GM23248 (cell line): ENCODE measurements at regions not wholly inside any gene's neighbourhood (a gene's known extent, or its start where the extent isn't known, plus 50 kb on each side); places are given as distances from the start of the nearest gene placed in this dataset.

Experiments used
- DNase-seq: peaks from one replicate; pipeline ENCODE4 v3.0.0-alpha.2; 2015
- H2AFZ ChIP-seq: fragments of 200-600 bp; sonication (generic); 2 replicates; pipeline ENCODE4 v1.6.1; 2016; ENCODE audit warnings: antibody characterized with exemption
- H3F3A ChIP-seq: fragments of 200-600 bp; sonication (generic); 2 replicates; pipeline ENCODE4 v1.6.1; 2016; ENCODE audit warnings: mild to moderate bottlenecking, antibody characterized with exemption, mixed run types; ENCODE audit not compliant: insufficient read depth
- H3K27ac ChIP-seq: fragments of 200-600 bp; sonication (generic); 2 replicates; pipeline ENCODE4 v1.5.1; 2016; ENCODE audit warnings: mild to moderate bottlenecking
- H3K27me3 ChIP-seq: fragments of 200-600 bp; sonication (generic); replicated peaks from 2 replicates; pipeline ENCODE4 v1.6.1; 2016; ENCODE audit warnings: mild to moderate bottlenecking; ENCODE audit not compliant: insufficient read depth
- H3K36me3 ChIP-seq: fragments of 200-600 bp; sonication (generic); 2 replicates; pipeline ENCODE4 v1.6.1; 2016; ENCODE audit warnings: low read depth, mild to moderate bottlenecking
- H3K4me1 ChIP-seq: fragments of 200-600 bp; sonication (generic); 2 replicates; pipeline ENCODE4 v1.6.1; 2016; ENCODE audit warnings: mild to moderate bottlenecking; ENCODE audit not compliant: insufficient read depth
- H3K4me2 ChIP-seq: fragments of 200-600 bp; sonication (generic); one replicate; pipeline ENCODE4 v1.6.1; 2016; ENCODE audit warnings: mild to moderate bottlenecking; ENCODE audit not compliant: unreplicated experiment
- H3K4me3 ChIP-seq: fragments of 200-600 bp; sonication (generic); 2 replicates; pipeline ENCODE4 v1.5.1; 2016; ENCODE audit warnings: mild to moderate bottlenecking
- H3K79me2 ChIP-seq: fragments of 200-600 bp; sonication (generic); 2 replicates; pipeline ENCODE4 v1.6.1; 2016; ENCODE audit warnings: mild to moderate bottlenecking; ENCODE audit not compliant: insufficient read depth
- H3K9ac ChIP-seq: fragments of 200-600 bp; sonication (generic); 2 replicates; pipeline ENCODE4 v1.6.1; 2016; ENCODE audit warnings: mild to moderate bottlenecking
- H3K9me2 ChIP-seq: fragments of 200-600 bp; sonication (generic); 2 replicates; pipeline ENCODE4 v1.6.1; 2016; ENCODE audit warnings: mixed run types, mild to moderate bottlenecking, moderate library complexity; ENCODE audit not compliant: insufficient read depth
- H3K9me3 ChIP-seq: fragments of 200-600 bp; sonication (generic); one replicate; pipeline ENCODE4 v1.6.1; 2017; ENCODE audit warnings: low read depth
- H4K20me1 ChIP-seq: fragments of 200-600 bp; sonication (generic); 2 replicates; pipeline ENCODE4 v1.6.0; 2016; ENCODE audit not compliant: insufficient read depth
- EZH2 ChIP-seq: fragments of 200-600 bp; sonication (generic); IDR thresholded peaks from 2 replicates; pipeline ENCODE4 v1.6.1; 2018; ENCODE audit warnings: antibody characterized with exemption, mild to moderate bottlenecking; ENCODE audit not compliant: insufficient read depth, poor library complexity, severe bottlenecking
- EZH2phosphoT487 ChIP-seq: fragments of 200-600 bp; sonication (generic); IDR thresholded peaks from 2 replicates; pipeline ENCODE4 v1.6.1; 2018; ENCODE audit warnings: antibody characterized with exemption, moderate library complexity, mild to moderate bottlenecking, low read depth; ENCODE audit not compliant: insufficient read depth
- WGBS, 2 experiments: methylation state at CpG; one replicate each; pipeline ENCODE4 v1.1.6; 2015 to 2017; ENCODE audit warnings: low lambda C conversion rate in 2 of 2, low coverage in 1 of 2; ENCODE audit errors: missing lambda C conversion rate in 2 of 2; 5-methylcytosine and 5-hydroxymethylcytosine counted together
- in situ Hi-C: fragments of 300-500 bp; cut with MboI; formaldehyde crosslinking; loops from 2 replicates; pipeline ENCODE4 v1.15.0; 2020

DNA sequence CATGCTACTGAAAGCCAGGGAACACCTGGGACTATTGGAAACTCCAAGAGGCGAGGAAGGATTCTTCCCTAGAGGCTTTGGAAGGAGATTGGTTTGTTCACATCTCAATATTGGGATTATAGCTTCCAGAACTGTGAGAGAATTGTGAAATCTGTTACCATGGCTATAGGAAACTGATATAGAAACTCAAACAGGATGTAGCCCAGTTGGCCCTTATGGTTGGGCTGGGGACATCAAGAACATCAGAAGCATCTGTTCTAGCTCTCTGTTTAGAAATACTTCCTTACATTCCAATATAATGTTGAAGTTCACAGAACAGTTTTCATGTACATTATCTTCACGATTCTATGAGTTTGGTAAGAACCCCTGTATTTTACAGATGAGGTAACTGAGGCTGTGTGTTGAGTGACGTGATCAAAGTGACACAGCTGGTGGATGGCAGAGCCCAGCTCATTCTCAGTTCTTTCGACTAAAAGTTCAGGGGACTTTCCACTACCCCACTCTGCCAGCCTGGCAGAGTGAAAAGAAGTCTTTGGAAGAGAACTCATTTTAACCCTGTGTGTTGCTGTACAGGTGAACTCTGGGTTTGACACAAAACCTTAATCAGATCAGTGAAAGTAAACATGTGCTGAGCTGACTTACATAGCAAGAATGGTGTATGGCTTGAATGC is 183.0 kb downstream of the GBA3 start:
- Histone ChIP-seq H3K9ac (no peak overlapping the region), H3K9me2 (no peaks in the 10 kb centered on the region), H3K36me3 (no peaks in the 10 kb centered on the region), H3K4me3 (no peak overlapping the region), H3K9me3 (no peaks in the 10 kb centered on the region), H2AFZ (no peak overlapping the region), H3K4me2 (no peak overlapping the region), H4K20me1 (no peaks in the 10 kb centered on the region), H3K4me1 (no peaks in the 10 kb centered on the region), H3F3A (no peaks in the 10 kb centered on the region), H3K79me2 (no peaks in the 10 kb centered on the region), H3K27ac (no peak overlapping the region), H3K27me3 (no peaks in the 10 kb centered on the region)
- in situ Hi-C loops = no loop called here
- TF ChIP-seq EZH2phosphoT487 = no peak
- no peak for DNase-seq
- WGBS, 2 experiments = 7 to 10% methylated on average over 4 of the region's 4 CpGs

DNA sequence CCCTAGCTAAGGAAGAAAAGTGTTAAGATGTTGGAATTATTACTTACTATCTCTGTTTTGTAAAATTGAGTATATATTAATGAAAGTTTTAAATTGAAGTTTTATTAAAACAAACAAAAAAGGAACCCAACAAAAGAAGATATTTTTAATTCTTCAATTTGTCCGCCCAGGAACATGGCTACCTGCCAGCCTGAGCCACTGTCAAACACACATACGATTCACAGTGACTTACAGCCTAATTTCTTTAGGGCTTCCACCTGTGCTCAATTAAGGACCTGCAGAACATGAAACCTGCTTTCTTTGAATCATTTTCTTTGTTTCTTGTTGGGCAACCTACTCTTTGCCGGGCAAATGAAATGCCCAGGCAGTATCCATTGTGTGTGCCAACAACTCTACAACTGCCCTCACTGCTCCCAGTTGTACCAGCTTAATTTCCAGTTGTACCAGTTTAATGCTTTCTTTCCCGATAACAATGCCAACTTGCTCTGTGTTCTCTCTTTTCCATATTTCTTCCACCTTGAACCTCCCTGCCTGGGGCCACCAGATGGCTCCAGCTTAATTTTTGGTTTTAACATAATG is 181.7 kb downstream of the GBA3 start:
- no peak overlapping the region for H3K9ac ChIP-seq
- in situ Hi-C loops = no loop called here
- no peak overlapping the region for H3K27ac ChIP-seq
- H3K27me3 ChIP-seq = no peaks in the 10 kb centered on the region
- H2AFZ ChIP-seq = no peak overlapping the region
- no peaks in the 10 kb centered on the region for H3K9me2 ChIP-seq
- H3K79me2 ChIP-seq = no peaks in the 10 kb centered on the region
- no peaks in the 10 kb centered on the region for H3F3A ChIP-seq
- 17 to 18% methylated on average over 4 of the region's 4 CpGs for WGBS, 2 experiments
- no peaks in the 10 kb centered on the region for H3K9me3 ChIP-seq
- no peaks in the 10 kb centered on the region for H3K4me1 ChIP-seq
- no peak overlapping the region for H3K4me2 ChIP-seq
- H4K20me1 ChIP-seq = no peaks in the 10 kb centered on the region
- TF ChIP-seq EZH2phosphoT487 = no peak
- TF ChIP-seq EZH2 = no peak
- H3K4me3 ChIP-seq = no peak overlapping the region
- H3K36me3 ChIP-seq = no peaks in the 10 kb centered on the region
- no peak for DNase-seq

- Histone ChIP-seq H3K4me3 (no peak overlapping the region), H3K9me2 (no peaks in the 10 kb centered on the region), H2AFZ (no peak overlapping the region), H3F3A (no peaks in the 10 kb centered on the region), H4K20me1 (no peaks in the 10 kb centered on the region), H3K27me3 (no peaks in the 10 kb centered on the region), H3K4me2 (no peak overlapping the region), H3K27ac (no peak overlapping the region), H3K4me1 (no peaks in the 10 kb centered on the region), H3K9me3 (no peaks in the 10 kb centered on the region), H3K79me2 (no peaks in the 10 kb centered on the region), H3K36me3 (no peaks in the 10 kb centered on the region), H3K9ac (no peak overlapping the region)
- DNase-seq = no peak
- 1 to 4% methylated on average over 3 of the region's 3 CpGs for WGBS, 2 experiments
- TF ChIP-seq EZH2phosphoT487 = no peak
- TF ChIP-seq EZH2 = no peak
- in situ Hi-C loops = no loop called here
Measured at GRCh38 chr4:22873899-22874298, 181.2 kb downstream of the GBA3 start.

DNA sequence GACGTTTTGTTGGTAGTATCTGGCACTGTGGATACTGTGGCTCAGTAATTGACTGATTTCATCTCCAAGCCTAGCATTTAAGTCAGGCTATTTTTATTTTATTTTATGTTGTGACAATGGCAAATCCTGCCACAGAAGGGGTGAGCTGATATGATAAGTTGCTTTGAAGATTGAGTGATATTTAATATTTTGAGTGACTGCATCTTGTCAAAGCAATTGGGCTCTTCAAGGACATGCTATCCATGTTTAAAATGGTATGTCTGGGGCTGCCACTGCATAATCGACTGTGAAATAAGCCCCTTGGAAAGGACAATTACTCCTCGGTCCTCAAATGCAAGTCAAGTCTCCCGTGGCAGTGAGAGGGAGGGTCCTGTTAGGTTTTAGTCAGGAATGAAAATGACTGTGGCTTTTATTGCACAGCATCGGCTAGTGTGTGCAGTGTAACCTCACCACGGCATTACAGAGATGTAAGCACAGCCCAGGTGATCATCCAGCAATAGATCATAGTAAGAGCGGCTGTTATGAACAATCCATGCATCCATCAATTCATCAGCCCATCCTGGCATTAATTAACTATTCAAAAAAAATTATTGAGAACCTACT is 178.2 kb downstream of the GBA3 start:
- DNase-seq = no peak
- no peaks in the 10 kb centered on the region for H3F3A ChIP-seq
- no peaks in the 10 kb centered on the region for H3K4me1 ChIP-seq
- no peak overlapping the region for H3K27ac ChIP-seq
- H3K36me3 ChIP-seq = no peaks in the 10 kb centered on the region
- no peaks in the 10 kb centered on the region for H3K27me3 ChIP-seq
- H2AFZ ChIP-seq = no peak overlapping the region
- H3K9me2 ChIP-seq = no peaks in the 10 kb centered on the region
- H4K20me1 ChIP-seq = no peaks in the 10 kb centered on the region
- no peaks in the 10 kb centered on the region for H3K79me2 ChIP-seq
- no peaks in the 10 kb centered on the region for H3K9me3 ChIP-seq
- H3K4me2 ChIP-seq = no peak overlapping the region
- in situ Hi-C loops = no loop called here
- 22 to 28% methylated on average over 7 of the region's 7 CpGs for WGBS, 2 experiments
- TF ChIP-seq EZH2 = no peak
- no peak for TF ChIP-seq EZH2phosphoT487
- no peak overlapping the region for H3K4me3 ChIP-seq
- no peak overlapping the region for H3K9ac ChIP-seq
